ENCODE measurements at regions not wholly inside any gene's neighbourhood (a gene's known extent, or its start where the extent isn't known, plus 50 kb on each side); places are given as distances from the start of the nearest gene placed in this dataset.
"Not testable (repeated sequence)": the region's sequence is repeated elsewhere in the genome, so short reads cannot be mapped to it uniquely, and the experiment has no call there.

GRCh38 chr1:157249739-157250138 lies 111.5 kb upstream of the ETV3 start:
- H3K4me3 ChIP-seq (ENCODE audit: control insufficient read depth, low read depth, low read length), result no peak overlapping the region
- no peak for DNase-seq (ENCODE audit: low read depth)

GRCh38 chr1:157249326-157249725 lies 111.1 kb upstream of the ETV3 start:
- no peak for TF ChIP-seq CTCF (conservative IDR thresholded peaks at IDR 0.05; ENCODE audit: control insufficient read depth, insufficient read depth, low read depth, low read length)
- DNase-seq (ENCODE audit: low read depth), result no peak
- no peak overlapping the region for H3K4me3 ChIP-seq (ENCODE audit: control insufficient read depth, low read depth, low read length)

More at GRCh38 chr1:157249739-157250138, 111.5 kb upstream of the ETV3 start:
- TF ChIP-seq CTCF (conservative IDR thresholded peaks at IDR 0.05; ENCODE audit: control insufficient read depth, insufficient read depth, low read depth, low read length), result no peak

GRCh38 chr1:157247764-157248049 lies 109.5 kb upstream of the ETV3 start:
- H3K4me3 ChIP-seq (ENCODE audit: control insufficient read depth, low read depth, low read length); DNase-seq (ENCODE audit: low read depth): not testable (repeated sequence)

- no peak for TF ChIP-seq CTCF (conservative IDR thresholded peaks at IDR 0.05; ENCODE audit: control insufficient read depth, insufficient read depth, low read depth, low read length)
- DNase-seq (ENCODE audit: low read depth), result no peak
- H3K4me3 ChIP-seq (ENCODE audit: control insufficient read depth, low read depth, low read length), result no peak overlapping the region
Measured at GRCh38 chr1:157247005-157247763, 109.0 kb upstream of the ETV3 start.

GRCh38 chr1:157245823-157246222 lies 107.6 kb upstream of the ETV3 start:
- no peak for TF ChIP-seq CTCF (conservative IDR thresholded peaks at IDR 0.05; ENCODE audit: control insufficient read depth, insufficient read depth, low read depth, low read length)
- no peak for DNase-seq (ENCODE audit: low read depth)
- H3K4me3 ChIP-seq (ENCODE audit: control insufficient read depth, low read depth, low read length), result no peak overlapping the region

GRCh38 chr1:157241185-157241538 lies 103.0 kb upstream of the ETV3 start:
- no peak overlapping the region for H3K4me3 ChIP-seq (ENCODE audit: control insufficient read depth, low read depth, low read length)
- TF ChIP-seq CTCF (conservative IDR thresholded peaks at IDR 0.05; ENCODE audit: control insufficient read depth, insufficient read depth, low read depth, low read length), result no peak
- no peak for DNase-seq (ENCODE audit: low read depth)

- no peak overlapping the region for H3K4me3 ChIP-seq (ENCODE audit: control insufficient read depth, low read depth, low read length)
- DNase-seq (ENCODE audit: low read depth), result no peak
- TF ChIP-seq CTCF (conservative IDR thresholded peaks at IDR 0.05; ENCODE audit: control insufficient read depth, insufficient read depth, low read depth, low read length), result no peak
Measured at GRCh38 chr1:157240495-157241184, 102.4 kb upstream of the ETV3 start.
